Endodermal cell (in vitro differentiated cells): ENCODE measurements at regions not wholly inside any gene's neighbourhood (a gene's known extent, or its start where the extent isn't known, plus 50 kb on each side); places are given as distances from the start of the nearest gene placed in this dataset.

Experiments
- DNase-seq: peaks from one replicate; pipeline ENCODE4 v3.0.0-alpha.2; 2017
- H3K27ac ChIP-seq: 2 replicates; pipeline ENCODE4 v1.5.1; 2013; ENCODE audit warnings: mild to moderate bottlenecking, low read depth, low read length, moderate library complexity
- H3K27me3 ChIP-seq: 2 replicates; pipeline ENCODE4 v1.6.1; 2013; ENCODE audit warnings: mild to moderate bottlenecking, low read length, moderate library complexity; ENCODE audit not compliant: insufficient read depth, control insufficient read depth, poor library complexity, severe bottlenecking
- H3K36me3 ChIP-seq: 2 replicates; pipeline ENCODE4 v1.7.0; 2013; ENCODE audit warnings: mild to moderate bottlenecking, low read length, moderate library complexity; ENCODE audit not compliant: control insufficient read depth, insufficient read depth
- H3K4me1 ChIP-seq: one replicate; pipeline ENCODE4 v1.7.0; 2013; ENCODE audit warnings: low read length; ENCODE audit not compliant: control insufficient read depth, insufficient read depth
- H3K4me3 ChIP-seq: 2 replicates; pipeline ENCODE4 v1.5.1; 2013; ENCODE audit warnings: mild to moderate bottlenecking, low read length, moderate library complexity
- H3K9ac ChIP-seq: 2 replicates; pipeline ENCODE4 v1.6.1; 2013; ENCODE audit warnings: mild to moderate bottlenecking, low read length, moderate library complexity; ENCODE audit not compliant: poor library complexity, severe bottlenecking; ENCODE audit errors: extremely low read depth
- H3K9me3 ChIP-seq: 2 replicates; pipeline ENCODE4 v1.6.1; 2013; ENCODE audit warnings: mild to moderate bottlenecking, low read length, moderate library complexity; ENCODE audit not compliant: control insufficient read depth
- H3K27ac Mint-ChIP-seq: 2 replicates; pipeline ENCODE4 v1.8.0; 2020; ENCODE audit warnings: mixed read lengths
- H3K27me3 Mint-ChIP-seq: 2 replicates; pipeline ENCODE4 v1.8.0; 2021; ENCODE audit warnings: mild to moderate bottlenecking, mixed read lengths; ENCODE audit not compliant: insufficient read depth
- H3K36me3 Mint-ChIP-seq: 2 replicates; pipeline ENCODE4 v1.8.0; 2020; ENCODE audit warnings: low read depth, mixed read lengths
- H3K4me1 Mint-ChIP-seq: 2 replicates; pipeline ENCODE4 v1.8.0; 2020; ENCODE audit warnings: mixed read lengths
- H3K4me3 Mint-ChIP-seq: 2 replicates; pipeline ENCODE4 v1.8.0; 2020; ENCODE audit warnings: mild to moderate bottlenecking, moderate library complexity, mixed read lengths
- H3K9me3 Mint-ChIP-seq: 2 replicates; pipeline ENCODE4 v1.8.0; 2020; ENCODE audit warnings: mild to moderate bottlenecking, mixed read lengths
- CTCF ChIP-seq: fragments of 200-600 bp; sonication (generic); conservative IDR thresholded peaks from 2 replicates; pipeline ENCODE4 v1.5.0; 2021; ENCODE audit warnings: antibody characterized with exemption, mild to moderate bottlenecking
- WGBS, 2 experiments: methylation state at CpG; one replicate each; pipeline versions ENCODE4 v1.1.5 to v1.1.7; 2013; ENCODE audit warnings: missing lambda C conversion rate in 2 of 2, mixed read lengths in 1 of 2; ENCODE audit not compliant: insufficient coverage in 1 of 2, insufficient read length in 1 of 2; 5-methylcytosine and 5-hydroxymethylcytosine counted together

- Histone ChIP-seq H3K27ac (no peak overlapping the region), H3K4me1 (peaks cover 16% of the 10 kb centered on the region), H3K36me3 (no peaks in the 10 kb centered on the region), H3K9ac (no peak overlapping the region), H3K4me3 (peak overlapping the region; percentile 17), H3K9me3 (peaks cover 29% of the 10 kb centered on the region), H3K27me3 (peaks cover 6% of the 10 kb centered on the region)
- Mint-ChIP-seq H3K27me3 (peaks cover 35% of the 10 kb centered on the region), H3K4me3 (no peak overlapping the region), H3K4me1 (peaks cover 33% of the 10 kb centered on the region), H3K36me3 (peaks cover 30% of the 10 kb centered on the region), H3K9me3 (peaks cover 49% of the 10 kb centered on the region), H3K27ac (no peak overlapping the region)
- WGBS, 2 experiments: 95 to 100% methylated on average over 1 to 2 of the region's 2 CpGs
- peak; percentile 4 for DNase-seq
- TF ChIP-seq CTCF: no peak
Measured at GRCh38 chr7:33701927-33702326, 203.4 kb upstream of the BMPER start.

DNA sequence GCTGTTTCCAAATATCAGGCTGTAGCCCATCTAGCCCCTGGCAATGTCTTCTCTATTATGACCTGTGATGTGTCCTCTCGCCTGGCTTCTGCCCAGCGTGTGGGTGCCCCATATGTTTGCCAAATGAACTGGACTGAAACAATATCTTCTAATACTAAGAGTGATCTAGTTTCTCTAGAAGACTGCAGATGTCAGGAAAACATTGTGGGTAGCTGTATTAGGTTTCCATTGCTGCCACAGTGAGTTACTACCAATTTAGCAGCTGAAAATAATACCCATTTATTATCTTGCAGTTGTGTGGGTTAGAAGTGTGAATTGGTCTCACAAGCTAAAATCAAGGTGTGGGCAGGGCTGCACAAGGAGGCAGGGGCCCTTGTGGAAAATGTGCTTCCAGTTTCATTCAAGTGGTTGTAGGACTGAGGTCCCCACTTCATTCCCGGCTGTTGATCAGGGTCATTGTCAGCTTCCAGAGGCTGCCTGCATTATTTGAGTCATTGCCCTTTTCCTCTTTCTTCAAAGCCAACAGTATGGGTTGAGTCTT is 202.8 kb upstream of the BMPER start:
- Histone ChIP-seq H3K27me3 (peaks cover 6% of the 10 kb centered on the region), H3K9me3 (peaks cover 29% of the 10 kb centered on the region), H3K36me3 (no peaks in the 10 kb centered on the region), H3K9ac (no peak overlapping the region), H3K4me3 (no peak overlapping the region), H3K27ac (no peak overlapping the region), H3K4me1 (peaks cover 21% of the 10 kb centered on the region)
- peak; percentile 12 for DNase-seq
- Mint-ChIP-seq H3K27ac (no peak overlapping the region), H3K27me3 (peaks cover 41% of the 10 kb centered on the region), H3K36me3 (peaks cover 30% of the 10 kb centered on the region), H3K4me1 (peaks cover 39% of the 10 kb centered on the region), H3K4me3 (no peak overlapping the region), H3K9me3 (peaks cover 49% of the 10 kb centered on the region)
- WGBS, 2 experiments: 95 to 96% methylated on average over 3 of the region's 3 CpGs
- no peak for TF ChIP-seq CTCF

- Mint-ChIP-seq H3K36me3 (peaks cover 25% of the 10 kb centered on the region), H3K9me3 (peaks cover 35% of the 10 kb centered on the region), H3K27ac (peak overlapping the region; percentile 97), H3K4me1 (peaks cover 44% of the 10 kb centered on the region), H3K27me3 (peaks cover 38% of the 10 kb centered on the region), H3K4me3 (no peak overlapping the region)
- Histone ChIP-seq H3K4me3 (no peak overlapping the region), H3K27me3 (peaks cover 6% of the 10 kb centered on the region), H3K27ac (no peak overlapping the region), H3K36me3 (no peaks in the 10 kb centered on the region), H3K9ac (peak overlapping the region; percentile 11), H3K4me1 (peaks cover 24% of the 10 kb centered on the region), H3K9me3 (peaks cover 26% of the 10 kb centered on the region)
- no peak for TF ChIP-seq CTCF
- DNase-seq: peak; percentile 93
- 40 to 68% methylated on average over 5 of the region's 5 CpGs for WGBS, 2 experiments
Measured at GRCh38 chr7:33705333-33705833, 200.0 kb upstream of the BMPER start.
